Prostate gland (tissue), 2 donors: ENCODE measurements at regions not wholly inside any gene's neighbourhood (a gene's known extent, or its start where the extent isn't known, plus 50 kb on each side); places are given as distances from the start of the nearest gene placed in this dataset.

Experiments
- CTCF ChIP-seq, 4 experiments: fragments of 200-600 bp in 2 of 4; fragments of 450-650 bp in 2 of 4; sonication (generic) in 2 of 4; IDR thresholded peaks; 1 replicate in 3 of 4; 2 replicates in 1 of 4; pipeline ENCODE4 v1.5.1; 2016 to 2019; ENCODE audit warnings: antibody characterized with exemption in 4 of 4, mild to moderate bottlenecking in 2 of 4, moderate library complexity in 2 of 4
- POLR2A ChIP-seq: fragments of 450-650 bp; IDR thresholded peaks from one replicate; pipeline ENCODE4 v1.6.1; 2016; ENCODE audit warnings: antibody characterized with exemption, mild to moderate bottlenecking
- POLR2AphosphoS5 ChIP-seq: sonication (generic); formaldehyde crosslinking; IDR thresholded peaks from one replicate; pipeline ENCODE4 v1.6.1; 2017; ENCODE audit warnings: antibody characterized with exemption

- TF ChIP-seq POLR2A (no peak), CTCF (IDR thresholded peaks at IDR 0.05) (no peak), POLR2AphosphoS5 (no peak)
Observed at GRCh38 chr12:104902125-104902524, 56.0 kb downstream of the SLC41A2 start.
